HT1080 (cell line): ENCODE measurements at regions not wholly inside any gene's neighbourhood (a gene's known extent, or its start where the extent isn't known, plus 50 kb on each side); places are given as distances from the start of the nearest gene placed in this dataset.
A peak's percentile ranks its signal among the peaks of the same experiment; 100 is the strongest.

ENCODE experiments used
- DNase-seq: peaks from one replicate; pipeline ENCODE4 v3.0.0-alpha.2; 2015; ENCODE audit warnings: low read depth

- DNase-seq, result no peak
These were observed 256.7 kb upstream of the SATB1 start for GRCh38 chr3:18681818-18682345.

- no peak for DNase-seq
These were observed 255.6 kb upstream of the SATB1 start for GRCh38 chr3:18680758-18681157.

DNA sequence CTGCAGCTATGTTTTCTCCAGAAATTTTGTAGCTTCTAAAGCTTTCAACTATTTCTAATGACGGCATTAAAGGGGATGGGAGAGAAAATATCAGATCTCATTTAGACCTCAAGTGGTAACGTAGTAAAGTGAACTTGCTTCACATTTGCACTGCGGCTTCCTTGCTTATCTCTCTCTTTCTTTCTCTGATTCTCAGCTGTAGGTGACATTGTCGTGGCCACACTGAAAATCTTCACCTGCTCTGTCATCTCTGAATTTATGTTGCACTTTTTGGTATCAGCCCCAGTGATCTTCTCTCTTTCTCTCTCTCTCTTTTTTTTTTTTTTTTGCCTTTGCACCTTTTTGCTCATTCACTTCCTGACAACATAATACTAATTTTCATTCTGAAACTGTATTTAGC, 254.1 kb upstream of the SATB1 start:
- no peak for DNase-seq

- no peak for DNase-seq
These were observed 250.1 kb upstream of the SATB1 start for GRCh38 chr3:18675197-18675596.

GRCh38 chr3:18672561-18672960, 247.4 kb upstream of the SATB1 start:
- no peak for DNase-seq

GRCh38 chr3:18670759-18671158, 245.6 kb upstream of the SATB1 start:
- DNase-seq, result no peak

DNA sequence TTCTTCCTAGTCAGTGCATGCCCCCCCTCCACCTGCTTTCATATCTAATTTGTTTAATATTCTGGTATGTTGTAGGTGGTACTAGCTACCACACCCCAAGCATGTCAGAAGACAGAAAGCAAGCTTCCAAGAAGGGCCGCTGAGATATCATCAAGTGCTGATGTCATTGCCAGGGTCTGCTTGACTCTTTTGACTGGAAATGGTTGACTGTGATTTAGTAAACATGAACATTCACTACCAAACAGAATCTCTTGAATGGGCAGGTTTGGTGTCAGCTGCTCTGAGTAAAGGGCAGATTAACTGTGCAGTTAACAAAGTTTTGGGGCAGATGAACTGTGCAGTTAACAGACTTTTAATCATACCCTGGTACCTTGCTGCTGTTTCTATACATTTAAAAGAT, 244.2 kb upstream of the SATB1 start:
- DNase-seq, result no peak

DNA sequence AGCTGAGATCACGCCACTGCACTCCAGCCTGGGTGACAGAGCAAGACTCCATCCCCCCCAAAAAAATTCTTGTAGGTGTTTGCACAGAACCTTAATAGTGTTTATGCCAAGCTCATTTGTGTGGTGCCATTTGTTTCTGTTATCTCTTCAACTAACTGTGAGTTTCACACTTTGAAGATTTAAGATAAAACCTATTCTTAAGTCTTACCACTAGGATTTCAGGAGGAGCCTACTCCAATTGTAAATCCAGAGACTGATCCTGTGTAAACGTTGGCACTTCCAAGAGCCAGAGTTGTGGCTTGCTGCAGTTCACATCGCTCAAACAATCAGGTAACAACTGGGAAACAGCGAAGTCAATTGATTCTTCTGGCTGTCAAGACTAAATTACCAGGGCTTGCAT, 242.4 kb upstream of the SATB1 start:
- no peak for DNase-seq

DNA sequence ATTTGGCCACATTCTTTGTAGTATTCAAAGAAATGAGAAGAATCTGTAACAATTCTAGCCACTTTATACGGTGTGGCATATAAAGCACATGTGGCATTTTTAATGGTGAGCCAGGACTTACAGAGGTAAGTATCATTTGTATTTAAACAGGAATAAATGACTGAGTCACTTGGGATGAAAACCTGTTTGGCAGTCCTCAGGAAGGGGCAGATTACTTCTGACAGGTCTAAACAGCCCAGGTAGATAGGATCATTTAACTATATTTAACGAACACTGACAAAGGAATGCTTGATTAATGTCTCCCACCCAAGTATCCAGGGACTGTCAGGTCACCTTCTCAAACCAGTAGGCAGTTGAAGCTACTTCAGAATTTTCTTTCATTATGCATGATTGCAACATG, 241.5 kb upstream of the SATB1 start:
- no peak for DNase-seq

GRCh38 chr3:18660059-18660458, 234.9 kb upstream of the SATB1 start:
- no peak for DNase-seq

DNA sequence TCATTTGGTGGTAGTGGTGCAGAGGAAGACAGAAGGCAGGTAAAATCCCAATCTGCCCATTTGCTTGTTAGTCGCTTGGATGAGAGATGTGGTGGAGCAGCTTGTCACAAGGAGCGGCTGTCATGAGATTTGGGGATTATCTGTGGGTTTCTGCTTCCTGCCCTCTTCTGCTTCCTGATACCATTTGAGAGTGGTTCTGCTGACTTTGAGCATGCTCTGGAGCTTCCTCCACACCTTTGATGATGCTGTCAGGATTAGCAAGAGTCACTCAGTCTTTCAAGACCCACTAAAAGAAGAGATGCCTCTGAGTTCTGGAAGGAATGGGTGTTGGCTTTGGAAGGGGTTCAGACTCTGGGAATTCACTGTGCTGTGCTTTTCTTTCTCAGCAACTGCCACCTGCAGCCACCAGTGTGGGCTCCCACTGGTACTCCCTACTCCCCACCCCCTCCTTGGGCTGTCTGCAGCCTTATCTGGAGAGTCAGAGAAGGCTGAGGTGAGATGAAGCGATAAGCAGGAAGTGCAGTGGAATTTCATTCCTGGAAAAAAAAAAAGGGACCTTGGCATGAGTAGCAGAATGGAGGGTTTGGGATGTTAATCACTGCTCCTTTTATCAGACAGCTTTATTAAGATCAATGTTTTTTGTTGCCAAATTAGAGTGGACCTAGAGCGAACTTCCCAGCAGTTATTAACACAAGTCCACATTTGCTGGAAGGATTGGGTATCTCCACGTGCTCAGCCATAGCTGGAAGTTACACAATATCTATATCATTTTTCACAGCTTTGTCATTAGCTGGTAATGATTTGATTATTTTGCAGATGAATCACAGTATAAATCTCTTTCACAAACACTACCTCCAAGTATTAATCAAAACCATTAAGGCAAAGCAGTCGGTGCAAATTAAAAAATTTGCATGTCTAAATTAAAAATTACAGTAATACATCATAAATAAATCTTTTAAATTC, 233.0 kb upstream of the SATB1 start:
- peak; percentile 3 for DNase-seq

- DNase-seq, result no peak
These were observed 231.7 kb upstream of the SATB1 start for GRCh38 chr3:18656866-18657265.

DNA sequence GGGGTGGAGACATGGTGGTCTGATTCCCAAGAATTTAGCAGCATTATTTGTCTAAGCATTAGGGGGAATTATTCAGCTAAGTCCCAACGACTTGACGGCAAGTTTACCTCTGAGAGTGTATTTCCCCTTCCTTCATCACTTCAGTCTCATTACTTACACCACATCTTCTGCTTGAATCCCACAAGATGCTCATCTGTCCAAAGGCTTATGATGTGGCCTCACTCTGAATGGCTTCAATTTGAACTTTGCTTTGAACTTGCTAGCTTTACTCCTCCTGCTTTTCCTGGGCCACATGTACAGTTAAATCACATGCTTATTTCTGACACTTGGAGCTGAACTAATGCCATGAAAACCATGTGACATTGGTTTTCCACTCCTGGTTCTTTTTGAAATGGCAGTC, 231.3 kb upstream of the SATB1 start:
- DNase-seq, result no peak

- DNase-seq, result no peak
These were observed 230.7 kb upstream of the SATB1 start for GRCh38 chr3:18655827-18656226.

DNA sequence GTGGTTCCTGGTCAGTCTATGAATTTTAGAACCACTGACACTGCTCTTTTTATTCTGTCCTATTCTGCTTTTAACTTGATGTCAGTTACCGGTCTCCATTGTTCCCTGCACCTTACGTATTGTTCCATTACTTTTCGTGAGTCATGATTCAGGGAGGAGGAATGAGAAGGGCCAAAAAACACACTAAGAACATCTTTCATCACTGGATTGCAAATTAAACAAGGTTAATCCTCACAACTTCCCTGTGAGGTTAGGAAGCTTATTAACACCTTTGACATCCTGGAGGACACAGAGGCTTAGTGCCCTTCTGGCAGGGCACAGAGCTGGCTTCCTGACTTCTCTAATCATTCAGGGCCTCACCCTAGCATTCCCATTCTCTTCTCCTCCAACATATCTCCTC, 227.6 kb upstream of the SATB1 start:
- DNase-seq, result no peak

DNA sequence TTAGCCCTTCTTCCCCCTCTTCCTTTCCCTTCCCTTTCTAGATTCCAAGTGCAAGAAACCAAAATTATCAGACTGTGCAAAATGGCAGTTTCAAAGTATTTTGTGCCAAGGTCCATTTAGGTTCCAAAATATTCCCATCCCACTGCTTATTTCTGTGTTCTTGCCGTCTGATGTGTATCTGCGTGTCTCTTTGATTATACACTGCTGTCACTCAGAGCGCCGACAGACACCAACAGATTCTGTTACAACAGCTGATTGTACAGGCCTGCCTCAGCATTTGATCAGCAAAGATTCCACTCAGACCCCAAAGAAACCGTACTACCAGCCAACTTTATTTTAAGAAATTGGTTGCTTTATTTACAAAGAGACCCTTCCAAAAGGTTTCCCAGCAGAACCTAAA, 225.6 kb upstream of the SATB1 start:
- DNase-seq, result no peak

GRCh38 chr3:18649666-18650363, 224.7 kb upstream of the SATB1 start:
- DNase-seq, result no peak

DNA sequence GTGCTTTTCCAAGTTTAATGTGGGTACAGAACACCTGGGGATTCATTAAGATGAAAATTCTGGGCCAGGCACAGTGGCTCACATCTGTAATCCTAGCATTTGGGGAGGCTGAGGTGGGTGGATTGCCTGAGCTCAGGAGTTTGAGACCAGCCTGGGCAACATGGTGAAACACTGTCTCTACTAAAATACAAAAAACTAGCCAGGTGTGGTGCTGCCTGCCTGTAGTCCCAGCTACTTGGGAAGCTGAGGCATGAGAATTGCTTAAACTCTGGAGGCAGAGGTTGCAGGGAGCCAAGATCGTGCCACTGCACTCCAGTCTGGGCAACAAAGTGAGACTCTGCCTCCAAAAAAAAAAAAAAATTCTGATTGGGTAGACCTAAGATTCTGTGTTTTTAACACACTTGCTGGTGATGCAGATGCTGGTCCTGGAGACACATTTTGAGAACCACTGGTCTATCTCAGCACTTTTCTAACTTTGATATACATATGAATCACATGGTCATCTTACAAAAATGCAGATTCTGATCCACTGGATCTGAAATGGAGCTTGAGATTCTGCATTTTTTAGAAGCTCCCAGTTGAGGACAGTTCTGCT, 223.8 kb upstream of the SATB1 start:
- no peak for DNase-seq

GRCh38 chr3:18648159-18648558, 223.0 kb upstream of the SATB1 start:
- no peak for DNase-seq

DNA sequence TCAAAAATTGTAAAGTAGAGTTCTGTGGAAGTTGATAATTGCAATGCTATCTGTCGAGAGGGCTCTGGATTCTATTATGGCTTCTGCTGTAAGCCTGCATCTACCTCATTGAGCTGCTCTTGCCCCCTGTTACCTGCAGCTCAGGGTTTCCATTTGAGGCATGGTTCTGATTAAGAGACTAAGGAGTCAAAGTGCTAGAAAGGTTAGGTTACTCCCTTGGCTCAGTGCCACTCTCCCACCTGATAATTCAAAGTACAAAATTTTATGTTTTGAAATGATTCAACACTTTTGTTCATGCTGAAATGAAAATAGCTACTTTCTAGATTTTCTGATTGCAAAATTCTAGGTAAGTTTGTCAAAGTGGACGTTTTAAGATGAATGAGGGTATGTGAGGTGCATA, 220.5 kb upstream of the SATB1 start:
- DNase-seq, result no peak

- no peak for DNase-seq
These were observed 218.1 kb upstream of the SATB1 start for GRCh38 chr3:18643281-18643680.

DNA sequence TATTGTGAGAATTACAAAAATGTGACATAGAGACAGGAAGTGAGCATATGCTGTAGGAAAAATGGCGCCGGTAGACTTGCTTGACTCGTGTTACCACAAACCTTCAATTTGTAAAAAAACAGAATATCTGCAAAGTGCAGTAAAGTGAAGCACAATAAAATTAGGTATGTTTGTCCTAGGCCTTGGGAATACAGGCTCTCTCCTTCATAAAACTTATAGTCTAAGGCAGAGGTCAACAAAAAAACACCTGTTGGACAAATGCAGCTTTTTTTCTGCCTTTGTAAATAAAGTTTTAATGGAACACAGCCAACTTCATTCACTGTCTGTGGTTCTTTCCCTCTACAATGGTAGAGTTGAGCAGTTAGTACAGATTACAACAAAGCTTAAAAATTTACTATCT, 216.8 kb upstream of the SATB1 start:
- no peak for DNase-seq
